HL-60 (cell line): ENCODE measurements at regions not wholly inside any gene's neighbourhood (a gene's known extent, or its start where the extent isn't known, plus 50 kb on each side); places are given as distances from the start of the nearest gene placed in this dataset.

ENCODE experiments used
- DNase-seq, 2 experiments: peaks; one replicate each; pipeline ENCODE4 v3.0.0-alpha.2; 2010 to 2020; ENCODE audit warnings: low read depth in 1 of 2, low spot score in 1 of 2
- H3K27ac ChIP-seq: fragments of 250-450 bp; sonication (Bioruptor Pico); replicated peaks from 2 replicates; pipeline ENCODE4 v1.5.1; 2020; ENCODE audit warnings: mild to moderate bottlenecking, moderate library complexity
- H3K27me3 ChIP-seq: fragments of 250-450 bp; sonication (Bioruptor Pico); 2 replicates; pipeline ENCODE4 v1.5.1; 2021; ENCODE audit warnings: mild to moderate bottlenecking, moderate library complexity; ENCODE audit not compliant: insufficient read depth, poor library complexity, severe bottlenecking
- H3K4me3 ChIP-seq: replicated peaks from 2 replicates; pipeline ENCODE4 v1.5.1; 2011; ENCODE audit warnings: mild to moderate bottlenecking, control low read depth, low read length; ENCODE audit not compliant: insufficient read depth
- GABPA ChIP-seq: IDR thresholded peaks from 2 replicates; pipeline ENCODE4 v1.6.1; 2012; ENCODE audit warnings: low read depth
- POLR2AphosphoS5 ChIP-seq: IDR thresholded peaks from 2 replicates; pipeline ENCODE4 v1.6.1; 2012; ENCODE audit warnings: low read depth
- SPI1 ChIP-seq: IDR thresholded peaks from 2 replicates; pipeline ENCODE4 v1.6.1; 2012; ENCODE audit warnings: low read depth, mild to moderate bottlenecking, borderline replicate concordance
- TF ChIP-seq, protein P1 (sequence below): IDR thresholded peaks from 2 replicates; pipeline ENCODE4 v1.6.1; 2012; ENCODE audit warnings: low read depth; ENCODE audit not compliant: insufficient replicate concordance
- TF ChIP-seq, protein P2 (sequence below): IDR thresholded peaks from one replicate; pipeline ENCODE4 v1.5.1; 2011; ENCODE audit warnings: low read length, control low read depth, inconsistent platforms; ENCODE audit not compliant: insufficient read depth

DNA sequence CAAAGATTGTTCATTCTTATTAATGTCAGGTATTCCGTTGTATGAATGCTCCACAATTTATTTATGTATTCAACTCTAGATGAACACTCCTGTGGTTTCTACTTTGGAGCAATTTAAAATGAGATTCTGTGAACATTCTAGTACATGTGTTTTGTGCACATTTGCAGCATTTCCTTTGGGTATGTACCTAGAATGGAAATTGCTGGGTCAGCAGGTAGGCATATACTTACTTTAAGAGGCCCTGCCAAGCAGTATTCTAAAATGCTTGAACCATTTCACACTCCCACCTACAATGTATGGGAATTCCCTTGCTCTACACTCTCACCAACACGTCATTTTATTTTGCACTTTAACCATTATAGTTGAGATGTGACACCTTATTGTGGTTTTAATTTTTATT lies 59.4 kb upstream of the MAGEB2 start:
- Histone ChIP-seq H3K4me3 (no peak overlapping the region), H3K27ac (no peak overlapping the region), H3K27me3 (no peaks in the 10 kb centered on the region)
- DNase-seq: no peak
- TF ChIP-seq SPI1: no peak
- no peak for TF ChIP-seq POLR2AphosphoS5
- no peak for TF ChIP-seq GABPA
- TF ChIP-seq, protein P1, sequence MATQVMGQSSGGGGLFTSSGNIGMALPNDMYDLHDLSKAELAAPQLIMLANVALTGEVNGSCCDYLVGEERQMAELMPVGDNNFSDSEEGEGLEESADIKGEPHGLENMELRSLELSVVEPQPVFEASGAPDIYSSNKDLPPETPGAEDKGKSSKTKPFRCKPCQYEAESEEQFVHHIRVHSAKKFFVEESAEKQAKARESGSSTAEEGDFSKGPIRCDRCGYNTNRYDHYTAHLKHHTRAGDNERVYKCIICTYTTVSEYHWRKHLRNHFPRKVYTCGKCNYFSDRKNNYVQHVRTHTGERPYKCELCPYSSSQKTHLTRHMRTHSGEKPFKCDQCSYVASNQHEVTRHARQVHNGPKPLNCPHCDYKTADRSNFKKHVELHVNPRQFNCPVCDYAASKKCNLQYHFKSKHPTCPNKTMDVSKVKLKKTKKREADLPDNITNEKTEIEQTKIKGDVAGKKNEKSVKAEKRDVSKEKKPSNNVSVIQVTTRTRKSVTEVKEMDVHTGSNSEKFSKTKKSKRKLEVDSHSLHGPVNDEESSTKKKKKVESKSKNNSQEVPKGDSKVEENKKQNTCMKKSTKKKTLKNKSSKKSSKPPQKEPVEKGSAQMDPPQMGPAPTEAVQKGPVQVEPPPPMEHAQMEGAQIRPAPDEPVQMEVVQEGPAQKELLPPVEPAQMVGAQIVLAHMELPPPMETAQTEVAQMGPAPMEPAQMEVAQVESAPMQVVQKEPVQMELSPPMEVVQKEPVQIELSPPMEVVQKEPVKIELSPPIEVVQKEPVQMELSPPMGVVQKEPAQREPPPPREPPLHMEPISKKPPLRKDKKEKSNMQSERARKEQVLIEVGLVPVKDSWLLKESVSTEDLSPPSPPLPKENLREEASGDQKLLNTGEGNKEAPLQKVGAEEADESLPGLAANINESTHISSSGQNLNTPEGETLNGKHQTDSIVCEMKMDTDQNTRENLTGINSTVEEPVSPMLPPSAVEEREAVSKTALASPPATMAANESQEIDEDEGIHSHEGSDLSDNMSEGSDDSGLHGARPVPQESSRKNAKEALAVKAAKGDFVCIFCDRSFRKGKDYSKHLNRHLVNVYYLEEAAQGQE: no peak
- TF ChIP-seq, protein P2, sequence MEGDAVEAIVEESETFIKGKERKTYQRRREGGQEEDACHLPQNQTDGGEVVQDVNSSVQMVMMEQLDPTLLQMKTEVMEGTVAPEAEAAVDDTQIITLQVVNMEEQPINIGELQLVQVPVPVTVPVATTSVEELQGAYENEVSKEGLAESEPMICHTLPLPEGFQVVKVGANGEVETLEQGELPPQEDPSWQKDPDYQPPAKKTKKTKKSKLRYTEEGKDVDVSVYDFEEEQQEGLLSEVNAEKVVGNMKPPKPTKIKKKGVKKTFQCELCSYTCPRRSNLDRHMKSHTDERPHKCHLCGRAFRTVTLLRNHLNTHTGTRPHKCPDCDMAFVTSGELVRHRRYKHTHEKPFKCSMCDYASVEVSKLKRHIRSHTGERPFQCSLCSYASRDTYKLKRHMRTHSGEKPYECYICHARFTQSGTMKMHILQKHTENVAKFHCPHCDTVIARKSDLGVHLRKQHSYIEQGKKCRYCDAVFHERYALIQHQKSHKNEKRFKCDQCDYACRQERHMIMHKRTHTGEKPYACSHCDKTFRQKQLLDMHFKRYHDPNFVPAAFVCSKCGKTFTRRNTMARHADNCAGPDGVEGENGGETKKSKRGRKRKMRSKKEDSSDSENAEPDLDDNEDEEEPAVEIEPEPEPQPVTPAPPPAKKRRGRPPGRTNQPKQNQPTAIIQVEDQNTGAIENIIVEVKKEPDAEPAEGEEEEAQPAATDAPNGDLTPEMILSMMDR: no peak

DNA sequence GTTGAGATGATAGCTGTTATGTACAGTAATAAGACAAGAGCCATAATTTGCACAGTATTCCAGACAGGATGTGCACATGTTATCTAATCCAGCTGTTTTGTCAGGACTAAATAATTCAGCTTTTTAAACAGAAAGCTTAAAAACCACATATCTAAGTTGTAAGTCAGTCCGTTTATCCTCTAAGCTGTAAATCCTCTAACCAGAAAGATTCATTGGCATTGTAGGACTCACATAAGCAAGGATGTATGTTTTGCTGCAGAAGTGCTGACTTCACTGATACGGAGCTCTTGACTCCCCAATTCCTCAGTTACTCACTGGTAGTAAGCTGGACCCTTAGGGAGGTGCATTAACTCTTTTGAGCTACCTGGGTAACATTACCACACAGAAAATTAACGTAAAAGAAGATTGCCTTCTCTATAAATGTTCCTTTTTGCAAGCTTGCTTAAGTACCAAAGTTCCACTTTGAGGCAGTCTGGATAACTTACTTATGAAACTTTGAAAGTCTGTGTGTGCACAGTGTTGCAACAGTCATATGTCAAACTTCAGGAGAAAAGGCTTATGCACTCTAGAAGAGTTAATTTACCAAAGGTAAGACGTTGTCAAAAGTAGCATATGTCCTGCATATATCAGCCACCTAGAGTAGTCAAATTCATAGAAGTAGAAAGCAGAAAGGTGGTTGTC lies 58.3 kb upstream of the MAGEB2 start:
- Histone ChIP-seq H3K27me3 (no peaks in the 10 kb centered on the region), H3K4me3 (no peak overlapping the region), H3K27ac (no peak overlapping the region)
- no peak for DNase-seq
- TF ChIP-seq, protein P1: no peak
- no peak for TF ChIP-seq SPI1
- TF ChIP-seq GABPA: no peak
- TF ChIP-seq, protein P2: no peak
- no peak for TF ChIP-seq POLR2AphosphoS5

DNA sequence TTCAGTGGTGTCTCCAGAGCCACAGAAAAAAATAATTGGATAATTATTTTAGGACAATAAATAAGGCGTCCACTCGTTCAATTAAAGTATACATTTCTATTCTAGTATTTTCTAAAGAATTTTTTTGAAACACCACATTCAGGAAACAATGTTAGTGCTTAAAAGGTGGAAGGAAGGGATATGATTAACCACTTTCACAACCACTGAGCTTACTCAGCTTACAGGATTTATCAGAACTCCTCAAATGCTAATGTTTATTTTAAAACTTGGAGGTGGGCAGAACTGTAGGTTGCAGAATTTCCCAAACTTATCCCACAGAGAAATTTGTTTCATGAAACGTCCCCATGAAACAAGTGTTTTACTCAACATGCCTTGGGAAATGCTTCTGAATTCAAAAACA lies 54.3 kb upstream of the MAGEB2 start:
- Histone ChIP-seq H3K4me3 (no peak overlapping the region), H3K27me3 (no peaks in the 10 kb centered on the region), H3K27ac (no peak overlapping the region)
- no peak for DNase-seq
- TF ChIP-seq GABPA (no peak), SPI1 (no peak), POLR2AphosphoS5 (no peak)
- TF ChIP-seq, protein P1: no peak
- TF ChIP-seq, protein P2: no peak
